ENCODE measurements at regions not wholly inside any gene's neighbourhood (a gene's known extent, or its start where the extent isn't known, plus 50 kb on each side); places are given as distances from the start of the nearest gene placed in this dataset.

- TF ChIP-seq TAF1 (IDR thresholded peaks at IDR 0.05; ENCODE audit: low read depth) (no peak), YY1 (IDR thresholded peaks at IDR 0.05; ENCODE audit: low read depth) (no peak), ZBTB7A (IDR thresholded peaks at IDR 0.05; ENCODE audit: low read depth) (no peak), EP300 (IDR thresholded peaks at IDR 0.05; ENCODE audit: borderline replicate concordance) (no peak), EGR1 (IDR thresholded peaks at IDR 0.05) (no peak), TCF12 (IDR thresholded peaks at IDR 0.05; ENCODE audit: low read depth) (no peak), FOXM1 (IDR thresholded peaks at IDR 0.05; ENCODE audit: borderline replicate concordance, low read depth) (no peak), USF1 (IDR thresholded peaks at IDR 0.05) (no peak), RAD21 (IDR thresholded peaks at IDR 0.05; ENCODE audit: low read depth) (no peak), REST (IDR thresholded peaks at IDR 0.05; ENCODE audit: low read depth) (no peak), CEBPB (IDR thresholded peaks at IDR 0.05) (no peak), NFIC (IDR thresholded peaks at IDR 0.05) (no peak), MAX (IDR thresholded peaks at IDR 0.05) (no peak), TEAD4 (IDR thresholded peaks at IDR 0.05) (no peak), CREB1 (IDR thresholded peaks at IDR 0.05; ENCODE audit: low read depth) (no peak)
These were observed 313.0 kb upstream of the CDH6 start for GRCh38 chr5:30880514-30880913.

GRCh38 chr5:30879887-30880286, 313.6 kb upstream of the CDH6 start:
- no peak for TF ChIP-seq EGR1 (IDR thresholded peaks at IDR 0.05)
- TF ChIP-seq USF1 (IDR thresholded peaks at IDR 0.05) = no peak
- no peak for TF ChIP-seq RAD21 (IDR thresholded peaks at IDR 0.05; ENCODE audit: low read depth)
- no peak for TF ChIP-seq TCF12 (IDR thresholded peaks at IDR 0.05; ENCODE audit: low read depth)
- TF ChIP-seq EP300 (IDR thresholded peaks at IDR 0.05; ENCODE audit: borderline replicate concordance) = no peak
- no peak for TF ChIP-seq REST (IDR thresholded peaks at IDR 0.05; ENCODE audit: low read depth)
- no peak for TF ChIP-seq FOXM1 (IDR thresholded peaks at IDR 0.05; ENCODE audit: borderline replicate concordance, low read depth)
- no peak for TF ChIP-seq TEAD4 (IDR thresholded peaks at IDR 0.05)
- no peak for TF ChIP-seq NFIC (IDR thresholded peaks at IDR 0.05)
- TF ChIP-seq TAF1 (IDR thresholded peaks at IDR 0.05; ENCODE audit: low read depth) = no peak

- TF ChIP-seq EGR1 (IDR thresholded peaks at IDR 0.05) (no peak), RAD21 (IDR thresholded peaks at IDR 0.05; ENCODE audit: low read depth) (no peak), CEBPB (IDR thresholded peaks at IDR 0.05) (no peak), TAF1 (IDR thresholded peaks at IDR 0.05; ENCODE audit: low read depth) (no peak), REST (IDR thresholded peaks at IDR 0.05; ENCODE audit: low read depth) (no peak), USF1 (IDR thresholded peaks at IDR 0.05) (no peak), MAX (IDR thresholded peaks at IDR 0.05) (no peak), CREB1 (IDR thresholded peaks at IDR 0.05; ENCODE audit: low read depth) (no peak), NFIC (IDR thresholded peaks at IDR 0.05) (no peak), EP300 (IDR thresholded peaks at IDR 0.05; ENCODE audit: borderline replicate concordance) (no peak), FOXM1 (IDR thresholded peaks at IDR 0.05; ENCODE audit: borderline replicate concordance, low read depth) (no peak), TEAD4 (IDR thresholded peaks at IDR 0.05) (no peak), TCF12 (IDR thresholded peaks at IDR 0.05; ENCODE audit: low read depth) (no peak), YY1 (IDR thresholded peaks at IDR 0.05; ENCODE audit: low read depth) (no peak), ZBTB7A (IDR thresholded peaks at IDR 0.05; ENCODE audit: low read depth) (no peak)
These were observed 314.7 kb upstream of the CDH6 start for GRCh38 chr5:30878746-30879145.

GRCh38 chr5:30878296-30878695, 315.2 kb upstream of the CDH6 start:
- TF ChIP-seq RAD21 (IDR thresholded peaks at IDR 0.05; ENCODE audit: low read depth) (no peak), YY1 (IDR thresholded peaks at IDR 0.05; ENCODE audit: low read depth) (no peak), ZBTB7A (IDR thresholded peaks at IDR 0.05; ENCODE audit: low read depth) (no peak), EGR1 (IDR thresholded peaks at IDR 0.05) (no peak), CEBPB (IDR thresholded peaks at IDR 0.05) (no peak), TAF1 (IDR thresholded peaks at IDR 0.05; ENCODE audit: low read depth) (no peak), USF1 (IDR thresholded peaks at IDR 0.05) (no peak), FOXM1 (IDR thresholded peaks at IDR 0.05; ENCODE audit: borderline replicate concordance, low read depth) (no peak), EP300 (IDR thresholded peaks at IDR 0.05; ENCODE audit: borderline replicate concordance) (no peak)

All from Ishikawa (cell line).